GM12878 (cell line): ENCODE measurements at regions not wholly inside any gene's neighbourhood (a gene's known extent, or its start where the extent isn't known, plus 50 kb on each side); places are given as distances from the start of the nearest gene placed in this dataset.

ENCODE experiments used
- ATAC-seq: fragments of 200-7000 bp; cut with Tn5 transposase; 3 replicates; pipeline ENCODE4 v1.9.1; 2020; ENCODE audit warnings: mild to moderate bottlenecking, moderate library complexity
- BruUV-seq: library from RNA; stranded (reverse); fragments of 400-500 nt; replicated peaks from 2 replicates; lab custom pipeline; 2021; lab: Mats Ljungman, UMichigan
- CTCF ChIA-PET: fragments of 300-600 bp; sonication (Branson Sonifier 250); formaldehyde crosslinking; extraction: SDS; loops from one replicate; lab custom pipeline; 2021; ENCODE audit warnings: inconsistent platforms; lab: Yijun Ruan, JAX
- POLR2A ChIA-PET: fragments of 350-600 bp; formaldehyde crosslinking; extraction: SDS; loops from one replicate; lab custom pipeline; 2021; ENCODE audit warnings: inconsistent platforms; lab: Charles Lee
- RAD21 ChIA-PET: fragments of 300-600 bp; sonication (Branson Sonifier 250); formaldehyde crosslinking; loops from one replicate; lab custom pipeline; 2023; ENCODE audit warnings: antibody characterized with exemption; ENCODE audit not compliant: unreplicated experiment; lab: Charles Lee
- SMC1A ChIA-PET: fragments of 300-600 bp; sonication (Branson Sonifier 250); formaldehyde crosslinking; loops from one replicate; lab custom pipeline; 2023; ENCODE audit not compliant: unreplicated experiment, uncharacterized antibody; lab: Charles Lee
- DNase-seq: peaks from one replicate; pipeline ENCODE4 v3.0.0-alpha.2; 2011; ENCODE audit warnings: low read depth, low spot score
- FAIRE-seq: peaks from 3 replicates; lab custom pipeline; 2011; peaks lifted over from hg19 to GRCh38; lab: Jason Lieb, UNC
- H2AFZ ChIP-seq: 2 replicates; pipeline ENCODE4 v1.6.0; 2011; ENCODE audit warnings: low read depth, low read length, control low read depth; ENCODE audit not compliant: control insufficient read depth
- H3K27ac ChIP-seq: 2 replicates; pipeline ENCODE4 v1.5.1; 2011; ENCODE audit warnings: control low read depth; ENCODE audit not compliant: control insufficient read depth, insufficient read depth
- H3K27me3 ChIP-seq, 2 experiments: replicated peaks in 1 of 2; 2 replicates each; pipeline versions ENCODE4 v1.6.0 to v1.6.1; 2011; ENCODE audit warnings: low read length in 1 of 2; ENCODE audit not compliant: control insufficient read depth in 2 of 2, insufficient read depth in 2 of 2
- H3K36me3 ChIP-seq, 2 experiments: 2 replicates each; pipeline ENCODE4 v1.5.1; 2011; ENCODE audit warnings: low read length in 1 of 2; ENCODE audit not compliant: control insufficient read depth in 2 of 2, insufficient read depth in 2 of 2
- H3K4me1 ChIP-seq: 2 replicates; pipeline ENCODE4 v1.6.1; 2011; ENCODE audit warnings: mild to moderate bottlenecking, low read length, moderate library complexity, mixed read lengths; ENCODE audit not compliant: control insufficient read depth, insufficient read depth
- H3K4me2 ChIP-seq: 2 replicates; pipeline ENCODE4 v1.6.0; 2011; ENCODE audit warnings: control low read depth; ENCODE audit not compliant: control insufficient read depth, insufficient read depth
- H3K4me3 ChIP-seq: fragments of 200-600 bp; sonication (generic); 2 replicates; pipeline ENCODE4 v1.5.1; 2016
- H3K79me2 ChIP-seq: 2 replicates; pipeline ENCODE4 v1.6.0; 2011; ENCODE audit warnings: low read length; ENCODE audit not compliant: control insufficient read depth, insufficient read depth
- H3K9ac ChIP-seq: 2 replicates; pipeline ENCODE4 v1.8.0; 2011; ENCODE audit warnings: low read length, control low read depth, mixed read lengths; ENCODE audit not compliant: control insufficient read depth, insufficient read depth
- H3K9me3 ChIP-seq: replicated peaks from 3 replicates; pipeline ENCODE4 v1.5.1; 2011; ENCODE audit warnings: mild to moderate bottlenecking, low read length; ENCODE audit not compliant: control insufficient read depth, insufficient read depth
- H4K20me1 ChIP-seq: 2 replicates; pipeline ENCODE4 v1.6.0; 2011; ENCODE audit not compliant: control insufficient read depth, insufficient read depth
- CREM ChIP-seq: IDR thresholded peaks from 2 replicates; pipeline ENCODE4 v1.6.1; 2014; ENCODE audit warnings: antibody characterized with exemption, low read depth
- NR2C2 ChIP-seq: IDR thresholded peaks from 2 replicates; pipeline ENCODE4 v1.6.1; 2011; ENCODE audit warnings: borderline replicate concordance, low read depth; ENCODE audit not compliant: control insufficient read depth, insufficient read length
- PML ChIP-seq: IDR thresholded peaks from 2 replicates; pipeline ENCODE4 v1.6.1; 2012; ENCODE audit warnings: low read length, inconsistent platforms
- RAD21 ChIP-seq: IDR thresholded peaks from 2 replicates; pipeline ENCODE4 v1.6.1; 2011; ENCODE audit warnings: mild to moderate bottlenecking, low read depth, low read length, moderate library complexity; ENCODE audit not compliant: insufficient read depth
- RB1 ChIP-seq: fragments of 450-650 bp; formaldehyde crosslinking; IDR thresholded peaks from 2 replicates; pipeline ENCODE4 v1.6.1; 2017; ENCODE audit warnings: mild to moderate bottlenecking, borderline replicate concordance
- RCOR1 ChIP-seq: conservative IDR thresholded peaks from 2 replicates; pipeline ENCODE4 v1.6.1; 2012; ENCODE audit warnings: low read depth, low read length, improper control_type of control experiment
- YBX1 ChIP-seq: fragments of 450-650 bp; IDR thresholded peaks from 2 replicates; pipeline ENCODE4 v1.6.1; 2016; ENCODE audit warnings: antibody characterized with exemption
- ZBED1 ChIP-seq: IDR thresholded peaks from 2 replicates; pipeline ENCODE4 v1.6.1; 2016; ENCODE audit warnings: borderline replicate concordance
- WGBS: methylation state at CpG from one replicate; pipeline ENCODE4 v1.1.6; 2016; ENCODE audit warnings: low lambda C conversion rate; ENCODE audit not compliant: insufficient replicate concordance, insufficient coverage; ENCODE audit errors: missing lambda C conversion rate; 5-methylcytosine and 5-hydroxymethylcytosine counted together
- in situ Hi-C: fragments of 300-500 bp; cut with MboI; formaldehyde crosslinking; loops from 9 replicates; pipeline ENCODE4 v1.14.3; 2018; ENCODE audit warnings: mixed read lengths
- intact Hi-C: fragments of 100-400 bp; cut with micrococcal nuclease; formaldehyde crosslinking; loops from one replicate; pipeline ENCODE4 v1.14.2; 2022; ENCODE audit not compliant: unreplicated experiment
- TF ChIP-seq, protein P1 (sequence below): fragments of 450-650 bp; formaldehyde crosslinking; IDR thresholded peaks from 2 replicates; pipeline ENCODE4 v1.5.0; 2022; ENCODE audit warnings: mild to moderate bottlenecking, missing genetic modification characterization
- TF ChIP-seq, protein P2 (sequence below): fragments of 450-650 bp; IDR thresholded peaks from 2 replicates; pipeline ENCODE4 v1.6.1; 2018; ENCODE audit warnings: borderline replicate concordance, mild to moderate bottlenecking; ENCODE audit not compliant: partially characterized antibody

DNA sequence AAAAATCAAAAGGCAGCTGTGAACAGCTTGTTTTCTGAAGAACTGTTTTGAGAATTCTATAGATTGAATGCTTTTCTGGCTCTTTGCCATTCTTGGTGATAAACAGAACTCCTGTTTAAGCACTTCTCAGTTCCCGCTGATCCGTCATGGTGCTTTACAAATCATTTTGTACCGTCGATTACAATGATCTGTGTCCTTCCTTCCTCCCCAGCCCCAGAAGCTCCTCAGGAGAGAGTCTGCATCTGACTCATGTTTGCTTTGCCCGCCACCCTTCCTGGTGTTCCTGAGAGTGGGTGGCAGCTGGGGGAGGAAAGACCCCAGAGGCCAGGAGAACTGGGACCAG lies 538.6 kb upstream of the MARCKS start:
- no peaks in the 10 kb centered on the region for H3K9me3 ChIP-seq
- H4K20me1 ChIP-seq = no peaks in the 10 kb centered on the region
- 97% methylated on average over 5 of the region's 5 CpGs for WGBS
- no peak overlapping the region for H3K4me2 ChIP-seq
- no peak overlapping the region for H3K27ac ChIP-seq
- POLR2A ChIA-PET = no interaction called here
- H3K4me1 ChIP-seq = no peaks in the 10 kb centered on the region
- TF ChIP-seq ZBED1 = no peak
- TF ChIP-seq RCOR1 = no peak
- TF ChIP-seq RB1 = no peak
- TF ChIP-seq, protein P1, sequence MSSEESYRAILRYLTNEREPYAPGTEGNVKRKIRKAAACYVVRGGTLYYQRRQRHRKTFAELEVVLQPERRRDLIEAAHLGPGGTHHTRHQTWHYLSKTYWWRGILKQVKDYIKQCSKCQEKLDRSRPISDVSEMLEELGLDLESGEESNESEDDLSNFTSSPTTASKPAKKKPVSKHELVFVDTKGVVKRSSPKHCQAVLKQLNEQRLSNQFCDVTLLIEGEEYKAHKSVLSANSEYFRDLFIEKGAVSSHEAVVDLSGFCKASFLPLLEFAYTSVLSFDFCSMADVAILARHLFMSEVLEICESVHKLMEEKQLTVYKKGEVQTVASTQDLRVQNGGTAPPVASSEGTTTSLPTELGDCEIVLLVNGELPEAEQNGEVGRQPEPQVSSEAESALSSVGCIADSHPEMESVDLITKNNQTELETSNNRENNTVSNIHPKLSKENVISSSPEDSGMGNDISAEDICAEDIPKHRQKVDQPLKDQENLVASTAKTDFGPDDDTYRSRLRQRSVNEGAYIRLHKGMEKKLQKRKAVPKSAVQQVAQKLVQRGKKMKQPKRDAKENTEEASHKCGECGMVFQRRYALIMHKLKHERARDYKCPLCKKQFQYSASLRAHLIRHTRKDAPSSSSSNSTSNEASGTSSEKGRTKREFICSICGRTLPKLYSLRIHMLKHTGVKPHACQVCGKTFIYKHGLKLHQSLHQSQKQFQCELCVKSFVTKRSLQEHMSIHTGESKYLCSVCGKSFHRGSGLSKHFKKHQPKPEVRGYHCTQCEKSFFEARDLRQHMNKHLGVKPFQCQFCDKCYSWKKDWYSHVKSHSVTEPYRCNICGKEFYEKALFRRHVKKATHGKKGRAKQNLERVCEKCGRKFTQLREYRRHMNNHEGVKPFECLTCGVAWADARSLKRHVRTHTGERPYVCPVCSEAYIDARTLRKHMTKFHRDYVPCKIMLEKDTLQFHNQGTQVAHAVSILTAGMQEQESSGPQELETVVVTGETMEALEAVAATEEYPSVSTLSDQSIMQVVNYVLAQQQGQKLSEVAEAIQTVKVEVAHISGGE = no peak
- TF ChIP-seq PML = no peak
- no peak for TF ChIP-seq CREM
- TF ChIP-seq YBX1 = no peak
- TF ChIP-seq RAD21 = no peak
- no peak for TF ChIP-seq NR2C2
- TF ChIP-seq, protein P2, sequence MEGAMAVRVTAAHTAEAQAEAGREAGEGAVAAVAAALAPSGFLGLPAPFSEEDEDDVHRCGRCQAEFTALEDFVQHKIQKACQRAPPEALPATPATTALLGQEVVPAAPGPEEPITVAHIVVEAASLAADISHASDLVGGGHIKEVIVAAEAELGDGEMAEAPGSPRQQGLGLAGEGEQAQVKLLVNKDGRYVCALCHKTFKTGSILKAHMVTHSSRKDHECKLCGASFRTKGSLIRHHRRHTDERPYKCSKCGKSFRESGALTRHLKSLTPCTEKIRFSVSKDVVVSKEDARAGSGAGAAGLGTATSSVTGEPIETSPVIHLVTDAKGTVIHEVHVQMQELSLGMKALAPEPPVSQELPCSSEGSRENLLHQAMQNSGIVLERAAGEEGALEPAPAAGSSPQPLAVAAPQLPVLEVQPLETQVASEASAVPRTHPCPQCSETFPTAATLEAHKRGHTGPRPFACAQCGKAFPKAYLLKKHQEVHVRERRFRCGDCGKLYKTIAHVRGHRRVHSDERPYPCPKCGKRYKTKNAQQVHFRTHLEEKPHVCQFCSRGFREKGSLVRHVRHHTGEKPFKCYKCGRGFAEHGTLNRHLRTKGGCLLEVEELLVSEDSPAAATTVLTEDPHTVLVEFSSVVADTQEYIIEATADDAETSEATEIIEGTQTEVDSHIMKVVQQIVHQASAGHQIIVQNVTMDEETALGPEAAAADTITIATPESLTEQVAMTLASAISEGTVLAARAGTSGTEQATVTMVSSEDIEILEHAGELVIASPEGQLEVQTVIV = no peak
- in situ Hi-C loops (no loop called here), intact Hi-C loops (no loop called here)
- RAD21 ChIA-PET = interaction anchor here (1.2 kb wide), 1 partner anchor 12 kb away, joined by 4 read pairs; no protein-coding TSS in a partner anchor
- DNase-seq (no peak), ATAC-seq (no peak), FAIRE-seq (no peak)
- no peaks in the 10 kb centered on the region for H3K79me2 ChIP-seq
- no peak overlapping the region for H3K4me3 ChIP-seq
- BruUV-seq = no TSS peak
- SMC1A ChIA-PET = interaction anchor here (1.7 to 1.9 kb wide), 2 partner anchors 12 to 561 kb away, joined by 6 to 7 read pairs; no protein-coding TSS in a partner anchor
- H2AFZ ChIP-seq = no peak overlapping the region
- H3K9ac ChIP-seq = no peak overlapping the region
- CTCF ChIA-PET = interaction anchor here (4.3 kb wide), 1 partner anchor 11 kb away, joined by 22 read pairs; no protein-coding TSS in a partner anchor
- H3K36me3 ChIP-seq = no peaks in the 10 kb centered on the region
- H3K27me3 ChIP-seq = no peaks in the 10 kb centered on the region
